IMR-90 (cell line): ENCODE measurements at regions not wholly inside any gene's neighbourhood (a gene's known extent, or its start where the extent isn't known, plus 50 kb on each side); places are given as distances from the start of the nearest gene placed in this dataset.

ENCODE experiments used
- ATAC-seq: fragments of 200-7000 bp; cut with Tn5 transposase; 2 replicates; pipeline ENCODE4 v1.9.1; 2020; ENCODE audit warnings: low read depth, mild to moderate bottlenecking, moderate library complexity
- BruUV-seq: library from RNA; stranded (reverse); fragments of 400-500 nt; replicated peaks from 2 replicates; lab custom pipeline; 2021; lab: Mats Ljungman, UMichigan
- CTCF ChIA-PET: fragments of 300-600 bp; formaldehyde crosslinking; extraction: SDS; loops from one replicate; lab custom pipeline; 2021; ENCODE audit warnings: antibody characterized with exemption; lab: Yijun Ruan, JAX
- POLR2A ChIA-PET: fragments of 300-600 bp; sonication (Branson Sonifier 250); formaldehyde crosslinking; loops from one replicate; lab custom pipeline; 2022; ENCODE audit warnings: antibody characterized with exemption; ENCODE audit not compliant: unreplicated experiment; lab: Charles Lee
- DNase-seq: peaks from one replicate; pipeline ENCODE4 v3.0.0; 2013
- H2AFZ ChIP-seq: replicated peaks from 2 replicates; pipeline ENCODE3; 2013; ENCODE audit warnings: low read length, mild to moderate bottlenecking; ENCODE audit not compliant: poor library complexity
- H2AK5ac ChIP-seq: 2 replicates; pipeline ENCODE4 v1.6.1; 2013; ENCODE audit warnings: low read depth, low read length, inconsistent platforms
- H2AK9ac ChIP-seq: replicated peaks from 2 replicates; pipeline ENCODE3; 2013; ENCODE audit warnings: mild to moderate bottlenecking, low read depth, low read length, moderate library complexity; ENCODE audit not compliant: poor library complexity
- H2BK120ac ChIP-seq: 2 replicates; pipeline ENCODE4 v1.6.1; 2013; ENCODE audit warnings: low read depth, low read length, inconsistent platforms
- H2BK15ac ChIP-seq: 3 replicates; pipeline ENCODE4 v1.6.1; 2013; ENCODE audit warnings: low read depth, low read length, inconsistent platforms
- H2BK20ac ChIP-seq: 2 replicates; pipeline ENCODE4 v1.6.1; 2013; ENCODE audit warnings: low read depth, mild to moderate bottlenecking, inconsistent platforms, low read length, moderate library complexity
- H2BK5ac ChIP-seq: 2 replicates; pipeline ENCODE4 v1.6.1; 2013; ENCODE audit warnings: mild to moderate bottlenecking, low read depth, low read length, inconsistent platforms; ENCODE audit not compliant: poor library complexity, severe bottlenecking
- H3K14ac ChIP-seq: replicated peaks from 2 replicates; pipeline ENCODE4 v1.6.1; 2013; ENCODE audit warnings: low read depth, low read length, inconsistent platforms
- H3K18ac ChIP-seq: 2 replicates; pipeline ENCODE4 v1.6.1; 2013; ENCODE audit warnings: low read depth, low read length, control low read depth
- H3K23ac ChIP-seq: 2 replicates; pipeline ENCODE4 v1.6.1; 2013; ENCODE audit warnings: low read depth, low read length, inconsistent platforms
- H3K27ac ChIP-seq: 2 replicates; pipeline ENCODE4 v1.5.1; 2013; ENCODE audit warnings: mild to moderate bottlenecking, control low read depth, low read length; ENCODE audit not compliant: insufficient read depth
- H3K27me3 ChIP-seq: 2 replicates; pipeline ENCODE4 v1.6.1; 2013; ENCODE audit warnings: low read length; ENCODE audit not compliant: control insufficient read depth, insufficient read depth
- H3K36me3 ChIP-seq: 2 replicates; pipeline ENCODE4 v1.6.1; 2013; ENCODE audit warnings: low read length, mixed read lengths; ENCODE audit not compliant: control insufficient read depth, insufficient read depth
- H3K4ac ChIP-seq: 2 replicates; pipeline ENCODE4 v1.6.1; 2013; ENCODE audit warnings: low read depth, low read length, inconsistent platforms
- H3K4me1 ChIP-seq: 2 replicates; pipeline ENCODE4 v1.6.1; 2013; ENCODE audit warnings: low read length, mixed read lengths; ENCODE audit not compliant: control insufficient read depth, insufficient read depth
- H3K4me2 ChIP-seq: 2 replicates; pipeline ENCODE4 v1.6.1; 2013; ENCODE audit warnings: low read depth, mild to moderate bottlenecking, control low read depth, low read length, moderate library complexity
- H3K4me3 ChIP-seq: 2 replicates; pipeline ENCODE4 v1.5.1; 2013; ENCODE audit warnings: low read depth, mild to moderate bottlenecking, control low read depth, low read length, moderate library complexity; ENCODE audit not compliant: insufficient read depth
- H3K56ac ChIP-seq: 2 replicates; pipeline ENCODE4 v1.6.1; 2013; ENCODE audit warnings: low read length, inconsistent platforms; ENCODE audit not compliant: insufficient read depth; ENCODE audit errors: extremely low read depth
- H3K79me1 ChIP-seq, 2 experiments: 2 replicates each; pipeline ENCODE4 v1.6.1; 2013; ENCODE audit warnings: low read length in 2 of 2, inconsistent platforms in 1 of 2, low read depth in 1 of 2
- H3K9ac ChIP-seq: 2 replicates; pipeline ENCODE4 v1.6.1; 2013; ENCODE audit warnings: low read depth, low read length, control low read depth
- H3K9me1 ChIP-seq: 2 replicates; pipeline ENCODE4 v1.6.1; 2013; ENCODE audit warnings: low read length, inconsistent platforms; ENCODE audit not compliant: insufficient read depth
- H3K9me3 ChIP-seq: 2 replicates; pipeline ENCODE4 v1.6.1; 2013; ENCODE audit warnings: low read length; ENCODE audit not compliant: control insufficient read depth, insufficient read depth
- H4K20me1 ChIP-seq: 2 replicates; pipeline ENCODE4 v1.6.1; 2013; ENCODE audit warnings: low read length, inconsistent platforms; ENCODE audit not compliant: insufficient read depth
- H4K5ac ChIP-seq: 2 replicates; pipeline ENCODE4 v1.6.1; 2013; ENCODE audit warnings: mild to moderate bottlenecking, low read depth, low read length, control low read depth
- H4K8ac ChIP-seq, 2 experiments: 2 replicates each; pipeline ENCODE4 v1.6.1; 2013; ENCODE audit warnings: low read depth in 2 of 2, low read length in 2 of 2, control low read depth in 1 of 2, inconsistent platforms in 1 of 2
- H4K91ac ChIP-seq: 2 replicates; pipeline ENCODE4 v1.6.1; 2013; ENCODE audit warnings: low read depth, low read length, inconsistent platforms; ENCODE audit not compliant: insufficient read depth
- BHLHE40 ChIP-seq: fragments of 150-350 bp; IDR thresholded peaks from 2 replicates; pipeline ENCODE4 v1.6.1; 2016; ENCODE audit warnings: mild to moderate bottlenecking, low read depth, low read length
- CEBPB ChIP-seq: IDR thresholded peaks from 2 replicates; pipeline ENCODE4 v1.6.1; 2012; ENCODE audit warnings: low read depth, low read length, improper control_type of control experiment
- CHD1 ChIP-seq: IDR thresholded peaks from 2 replicates; pipeline ENCODE4 v1.6.1; 2012; ENCODE audit warnings: low read depth, low read length, improper control_type of control experiment
- FOS ChIP-seq: fragments of 150-350 bp; IDR thresholded peaks from 2 replicates; pipeline ENCODE4 v1.6.1; 2016; ENCODE audit warnings: low read depth, low read length
- MAFK ChIP-seq: IDR thresholded peaks from 2 replicates; pipeline ENCODE4 v1.6.1; 2012; ENCODE audit warnings: low read depth, low read length, improper control_type of control experiment
- MAZ ChIP-seq: IDR thresholded peaks from 2 replicates; pipeline ENCODE4 v1.6.1; 2012; ENCODE audit warnings: low read depth, mild to moderate bottlenecking, low read length, improper control_type of control experiment, moderate library complexity, borderline replicate concordance
- MXI1 ChIP-seq: IDR thresholded peaks from 2 replicates; pipeline ENCODE4 v1.6.1; 2012; ENCODE audit warnings: low read depth, mild to moderate bottlenecking, low read length, moderate library complexity, borderline replicate concordance
- NFE2L2 ChIP-seq: fragments of 150-350 bp; IDR thresholded peaks from 2 replicates; pipeline ENCODE4 v1.6.1; 2016; ENCODE audit warnings: low read depth, mild to moderate bottlenecking, low read length
- POLR2A ChIP-seq: IDR thresholded peaks from 2 replicates; pipeline ENCODE4 v1.6.1; 2012; ENCODE audit warnings: mild to moderate bottlenecking, low read depth, low read length
- RAD21 ChIP-seq: IDR thresholded peaks from 2 replicates; pipeline ENCODE4 v1.6.1; 2012; ENCODE audit warnings: low read length, improper control_type of control experiment
- RCOR1 ChIP-seq: IDR thresholded peaks from 2 replicates; pipeline ENCODE4 v1.6.1; 2012; ENCODE audit warnings: mild to moderate bottlenecking, low read length, improper control_type of control experiment; ENCODE audit not compliant: insufficient replicate concordance
- RFX5 ChIP-seq: IDR thresholded peaks from 2 replicates; pipeline ENCODE4 v1.8.0; 2012; ENCODE audit warnings: low read depth, mild to moderate bottlenecking, low read length, moderate library complexity
- SMC3 ChIP-seq: fragments of 150-350 bp; IDR thresholded peaks from 2 replicates; pipeline ENCODE4 v1.6.1; 2016; ENCODE audit warnings: low read depth, mild to moderate bottlenecking, antibody characterized with exemption, low read length, moderate library complexity
- USF2 ChIP-seq: fragments of 150-350 bp; IDR thresholded peaks from 2 replicates; pipeline ENCODE4 v1.6.1; 2017; ENCODE audit warnings: mild to moderate bottlenecking, antibody characterized with exemption, low read length, low read depth
- WGBS, 2 experiments: methylation state at CpG; one replicate each; pipeline versions ENCODE4 v1.1.5 to v1.1.7; 2013; ENCODE audit warnings: missing lambda C conversion rate in 2 of 2; ENCODE audit not compliant: insufficient read length in 1 of 2; ENCODE audit errors: extremely low coverage in 2 of 2; 5-methylcytosine and 5-hydroxymethylcytosine counted together
- dilution Hi-C: fragments of 300-500 bp; cut with HindIII; formaldehyde crosslinking; loops from one replicate; pipeline ENCODE4 v1.14.3; 2018; ENCODE audit warnings: low sequenced_read_pairs; ENCODE audit not compliant: unreplicated experiment
- in situ Hi-C: fragments of 300-500 bp; cut with MboI; formaldehyde crosslinking; loops from 3 replicates; pipeline ENCODE4 v1.14.3; 2019; ENCODE audit warnings: low sequenced_read_pairs, inconsistent platforms, mixed read lengths
- intact Hi-C: fragments of 100-400 bp; cut with micrococcal nuclease; formaldehyde crosslinking; loops from 2 replicates; pipeline ENCODE4 v1.10.0; 2022
- TF ChIP-seq, protein P1 (sequence below): conservative IDR thresholded peaks from 2 replicates; pipeline ENCODE4 v1.5.1; 2012; ENCODE audit warnings: mild to moderate bottlenecking, low read depth, low read length, improper control_type of control experiment
- TF ChIP-seq, protein P2 (sequence below): fragments of 150-350 bp; IDR thresholded peaks from 2 replicates; pipeline ENCODE4 v1.6.1; 2016; ENCODE audit warnings: low read depth, mild to moderate bottlenecking, low read length, moderate library complexity, borderline replicate concordance

- Histone ChIP-seq H2BK5ac (no peak overlapping the region), H4K8ac (no peak overlapping the region), H2BK120ac (no peak overlapping the region), H3K79me1 (no peaks in the 10 kb centered on the region), H3K56ac (no peak overlapping the region), H2AFZ (no peak overlapping the region), H3K23ac (no peak overlapping the region), H3K4me3 (no peak overlapping the region), H3K4me2 (no peak overlapping the region), H4K91ac (no peak overlapping the region), H3K27me3 (no peaks in the 10 kb centered on the region), H2AK9ac (no peak overlapping the region), H3K4me1 (no peaks in the 10 kb centered on the region), H3K4ac (no peak overlapping the region), H3K14ac (no peak overlapping the region), H3K9me3 (no peaks in the 10 kb centered on the region), H2AK5ac (no peak overlapping the region), H2BK20ac (no peak overlapping the region), H3K18ac (no peak overlapping the region), H4K5ac (no peak overlapping the region), H3K27ac (no peak overlapping the region), H2BK15ac (no peak overlapping the region), H3K9me1 (peaks cover 5% of the 10 kb centered on the region), H3K36me3 (no peaks in the 10 kb centered on the region), H3K9ac (no peak overlapping the region), H4K20me1 (no peaks in the 10 kb centered on the region)
- dilution Hi-C loops (no loop called here), in situ Hi-C loops (no loop called here), intact Hi-C loops (no loop called here)
- DNase-seq (no peak), ATAC-seq (no peak)
- CTCF ChIA-PET: no interaction called here
- no TSS peak for BruUV-seq
- TF ChIP-seq, protein P1, sequence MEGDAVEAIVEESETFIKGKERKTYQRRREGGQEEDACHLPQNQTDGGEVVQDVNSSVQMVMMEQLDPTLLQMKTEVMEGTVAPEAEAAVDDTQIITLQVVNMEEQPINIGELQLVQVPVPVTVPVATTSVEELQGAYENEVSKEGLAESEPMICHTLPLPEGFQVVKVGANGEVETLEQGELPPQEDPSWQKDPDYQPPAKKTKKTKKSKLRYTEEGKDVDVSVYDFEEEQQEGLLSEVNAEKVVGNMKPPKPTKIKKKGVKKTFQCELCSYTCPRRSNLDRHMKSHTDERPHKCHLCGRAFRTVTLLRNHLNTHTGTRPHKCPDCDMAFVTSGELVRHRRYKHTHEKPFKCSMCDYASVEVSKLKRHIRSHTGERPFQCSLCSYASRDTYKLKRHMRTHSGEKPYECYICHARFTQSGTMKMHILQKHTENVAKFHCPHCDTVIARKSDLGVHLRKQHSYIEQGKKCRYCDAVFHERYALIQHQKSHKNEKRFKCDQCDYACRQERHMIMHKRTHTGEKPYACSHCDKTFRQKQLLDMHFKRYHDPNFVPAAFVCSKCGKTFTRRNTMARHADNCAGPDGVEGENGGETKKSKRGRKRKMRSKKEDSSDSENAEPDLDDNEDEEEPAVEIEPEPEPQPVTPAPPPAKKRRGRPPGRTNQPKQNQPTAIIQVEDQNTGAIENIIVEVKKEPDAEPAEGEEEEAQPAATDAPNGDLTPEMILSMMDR: no peak
- TF ChIP-seq MAZ: no peak
- no peak for TF ChIP-seq RCOR1
- TF ChIP-seq CHD1: no peak
- no peak for TF ChIP-seq POLR2A
- TF ChIP-seq USF2: no peak
- no peak for TF ChIP-seq NFE2L2
- no peak for TF ChIP-seq RAD21
- no peak for TF ChIP-seq BHLHE40
- TF ChIP-seq RFX5: no peak
- no peak for TF ChIP-seq SMC3
- TF ChIP-seq FOS: no peak
- TF ChIP-seq CEBPB: no peak
- TF ChIP-seq, protein P2, sequence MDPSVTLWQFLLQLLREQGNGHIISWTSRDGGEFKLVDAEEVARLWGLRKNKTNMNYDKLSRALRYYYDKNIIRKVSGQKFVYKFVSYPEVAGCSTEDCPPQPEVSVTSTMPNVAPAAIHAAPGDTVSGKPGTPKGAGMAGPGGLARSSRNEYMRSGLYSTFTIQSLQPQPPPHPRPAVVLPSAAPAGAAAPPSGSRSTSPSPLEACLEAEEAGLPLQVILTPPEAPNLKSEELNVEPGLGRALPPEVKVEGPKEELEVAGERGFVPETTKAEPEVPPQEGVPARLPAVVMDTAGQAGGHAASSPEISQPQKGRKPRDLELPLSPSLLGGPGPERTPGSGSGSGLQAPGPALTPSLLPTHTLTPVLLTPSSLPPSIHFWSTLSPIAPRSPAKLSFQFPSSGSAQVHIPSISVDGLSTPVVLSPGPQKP: no peak
- TF ChIP-seq MAFK: no peak
- no peak for TF ChIP-seq MXI1
- WGBS, 2 experiments: no CpG with 5 or more reads among the region's 2 CpGs
- POLR2A ChIA-PET: no interaction called here
These were observed 242.6 kb upstream of the PAPPA start for GRCh38 chr9:115910959-115911358.
